IMR-90 (cell line): ENCODE measurements at regions not wholly inside any gene's neighbourhood (a gene's known extent, or its start where the extent isn't known, plus 50 kb on each side); places are given as distances from the start of the nearest gene placed in this dataset.

Experiments used
- ATAC-seq: fragments of 200-7000 bp; cut with Tn5 transposase; 2 replicates; pipeline ENCODE4 v1.9.1; 2020; ENCODE audit warnings: low read depth, mild to moderate bottlenecking, moderate library complexity
- BruUV-seq: library from RNA; stranded (reverse); fragments of 400-500 nt; replicated peaks from 2 replicates; lab custom pipeline; 2021; lab: Mats Ljungman, UMichigan
- CTCF ChIA-PET: fragments of 300-600 bp; formaldehyde crosslinking; extraction: SDS; loops from one replicate; lab custom pipeline; 2021; ENCODE audit warnings: antibody characterized with exemption; lab: Yijun Ruan, JAX
- POLR2A ChIA-PET: fragments of 300-600 bp; sonication (Branson Sonifier 250); formaldehyde crosslinking; loops from one replicate; lab custom pipeline; 2022; ENCODE audit warnings: antibody characterized with exemption; ENCODE audit not compliant: unreplicated experiment; lab: Charles Lee
- DNase-seq: peaks from one replicate; pipeline ENCODE4 v3.0.0; 2013
- H2AFZ ChIP-seq: replicated peaks from 2 replicates; pipeline ENCODE3; 2013; ENCODE audit warnings: low read length, mild to moderate bottlenecking; ENCODE audit not compliant: poor library complexity
- H2AK5ac ChIP-seq: 2 replicates; pipeline ENCODE4 v1.6.1; 2013; ENCODE audit warnings: low read depth, low read length, inconsistent platforms
- H2AK9ac ChIP-seq: replicated peaks from 2 replicates; pipeline ENCODE3; 2013; ENCODE audit warnings: mild to moderate bottlenecking, low read depth, low read length, moderate library complexity; ENCODE audit not compliant: poor library complexity
- H2BK120ac ChIP-seq: 2 replicates; pipeline ENCODE4 v1.6.1; 2013; ENCODE audit warnings: low read depth, low read length, inconsistent platforms
- H2BK15ac ChIP-seq: 3 replicates; pipeline ENCODE4 v1.6.1; 2013; ENCODE audit warnings: low read depth, low read length, inconsistent platforms
- H2BK20ac ChIP-seq: 2 replicates; pipeline ENCODE4 v1.6.1; 2013; ENCODE audit warnings: low read depth, mild to moderate bottlenecking, inconsistent platforms, low read length, moderate library complexity
- H2BK5ac ChIP-seq: 2 replicates; pipeline ENCODE4 v1.6.1; 2013; ENCODE audit warnings: mild to moderate bottlenecking, low read depth, low read length, inconsistent platforms; ENCODE audit not compliant: poor library complexity, severe bottlenecking
- H3K14ac ChIP-seq: replicated peaks from 2 replicates; pipeline ENCODE4 v1.6.1; 2013; ENCODE audit warnings: low read depth, low read length, inconsistent platforms
- H3K18ac ChIP-seq: 2 replicates; pipeline ENCODE4 v1.6.1; 2013; ENCODE audit warnings: low read depth, low read length, control low read depth
- H3K23ac ChIP-seq: 2 replicates; pipeline ENCODE4 v1.6.1; 2013; ENCODE audit warnings: low read depth, low read length, inconsistent platforms
- H3K27ac ChIP-seq: 2 replicates; pipeline ENCODE4 v1.5.1; 2013; ENCODE audit warnings: mild to moderate bottlenecking, control low read depth, low read length; ENCODE audit not compliant: insufficient read depth
- H3K27me3 ChIP-seq: 2 replicates; pipeline ENCODE4 v1.6.1; 2013; ENCODE audit warnings: low read length; ENCODE audit not compliant: control insufficient read depth, insufficient read depth
- H3K36me3 ChIP-seq: 2 replicates; pipeline ENCODE4 v1.6.1; 2013; ENCODE audit warnings: low read length, mixed read lengths; ENCODE audit not compliant: control insufficient read depth, insufficient read depth
- H3K4ac ChIP-seq: 2 replicates; pipeline ENCODE4 v1.6.1; 2013; ENCODE audit warnings: low read depth, low read length, inconsistent platforms
- H3K4me1 ChIP-seq: 2 replicates; pipeline ENCODE4 v1.6.1; 2013; ENCODE audit warnings: low read length, mixed read lengths; ENCODE audit not compliant: control insufficient read depth, insufficient read depth
- H3K4me2 ChIP-seq: 2 replicates; pipeline ENCODE4 v1.6.1; 2013; ENCODE audit warnings: low read depth, mild to moderate bottlenecking, control low read depth, low read length, moderate library complexity
- H3K4me3 ChIP-seq: 2 replicates; pipeline ENCODE4 v1.5.1; 2013; ENCODE audit warnings: low read depth, mild to moderate bottlenecking, control low read depth, low read length, moderate library complexity; ENCODE audit not compliant: insufficient read depth
- H3K56ac ChIP-seq: 2 replicates; pipeline ENCODE4 v1.6.1; 2013; ENCODE audit warnings: low read length, inconsistent platforms; ENCODE audit not compliant: insufficient read depth; ENCODE audit errors: extremely low read depth
- H3K79me1 ChIP-seq, 2 experiments: 2 replicates each; pipeline ENCODE4 v1.6.1; 2013; ENCODE audit warnings: low read length in 2 of 2, inconsistent platforms in 1 of 2, low read depth in 1 of 2
- H3K9ac ChIP-seq: 2 replicates; pipeline ENCODE4 v1.6.1; 2013; ENCODE audit warnings: low read depth, low read length, control low read depth
- H3K9me1 ChIP-seq: 2 replicates; pipeline ENCODE4 v1.6.1; 2013; ENCODE audit warnings: low read length, inconsistent platforms; ENCODE audit not compliant: insufficient read depth
- H3K9me3 ChIP-seq: 2 replicates; pipeline ENCODE4 v1.6.1; 2013; ENCODE audit warnings: low read length; ENCODE audit not compliant: control insufficient read depth, insufficient read depth
- H4K20me1 ChIP-seq: 2 replicates; pipeline ENCODE4 v1.6.1; 2013; ENCODE audit warnings: low read length, inconsistent platforms; ENCODE audit not compliant: insufficient read depth
- H4K5ac ChIP-seq: 2 replicates; pipeline ENCODE4 v1.6.1; 2013; ENCODE audit warnings: mild to moderate bottlenecking, low read depth, low read length, control low read depth
- H4K8ac ChIP-seq, 2 experiments: 2 replicates each; pipeline ENCODE4 v1.6.1; 2013; ENCODE audit warnings: low read depth in 2 of 2, low read length in 2 of 2, control low read depth in 1 of 2, inconsistent platforms in 1 of 2
- H4K91ac ChIP-seq: 2 replicates; pipeline ENCODE4 v1.6.1; 2013; ENCODE audit warnings: low read depth, low read length, inconsistent platforms; ENCODE audit not compliant: insufficient read depth
- CHD1 ChIP-seq: IDR thresholded peaks from 2 replicates; pipeline ENCODE4 v1.6.1; 2012; ENCODE audit warnings: low read depth, low read length, improper control_type of control experiment
- MXI1 ChIP-seq: IDR thresholded peaks from 2 replicates; pipeline ENCODE4 v1.6.1; 2012; ENCODE audit warnings: low read depth, mild to moderate bottlenecking, low read length, moderate library complexity, borderline replicate concordance
- NFE2L2 ChIP-seq: fragments of 150-350 bp; IDR thresholded peaks from 2 replicates; pipeline ENCODE4 v1.6.1; 2016; ENCODE audit warnings: low read depth, mild to moderate bottlenecking, low read length
- RAD21 ChIP-seq: IDR thresholded peaks from 2 replicates; pipeline ENCODE4 v1.6.1; 2012; ENCODE audit warnings: low read length, improper control_type of control experiment
- WGBS, 2 experiments: methylation state at CpG; one replicate each; pipeline versions ENCODE4 v1.1.5 to v1.1.7; 2013; ENCODE audit warnings: missing lambda C conversion rate in 2 of 2; ENCODE audit not compliant: insufficient read length in 1 of 2; ENCODE audit errors: extremely low coverage in 2 of 2; 5-methylcytosine and 5-hydroxymethylcytosine counted together
- dilution Hi-C: fragments of 300-500 bp; cut with HindIII; formaldehyde crosslinking; loops from one replicate; pipeline ENCODE4 v1.14.3; 2018; ENCODE audit warnings: low sequenced_read_pairs; ENCODE audit not compliant: unreplicated experiment
- in situ Hi-C: fragments of 300-500 bp; cut with MboI; formaldehyde crosslinking; loops from 3 replicates; pipeline ENCODE4 v1.14.3; 2019; ENCODE audit warnings: low sequenced_read_pairs, inconsistent platforms, mixed read lengths
- intact Hi-C: fragments of 100-400 bp; cut with micrococcal nuclease; formaldehyde crosslinking; loops from 2 replicates; pipeline ENCODE4 v1.10.0; 2022

- H2AK5ac ChIP-seq = no peak overlapping the region
- BruUV-seq = no TSS peak
- no peak overlapping the region for H2AK9ac ChIP-seq
- no peak overlapping the region for H4K8ac ChIP-seq
- TF ChIP-seq MXI1 = no peak
- TF ChIP-seq CHD1 = no peak
- TF ChIP-seq NFE2L2 = no peak
- TF ChIP-seq RAD21 = no peak
- intact Hi-C loops = no loop called here
- H3K27me3 ChIP-seq = no peaks in the 10 kb centered on the region
- ChIA-PET POLR2A (no interaction called here), CTCF (no interaction called here)
- no peak overlapping the region for H2BK5ac ChIP-seq
- no peak overlapping the region for H3K27ac ChIP-seq
- no peak overlapping the region for H3K56ac ChIP-seq
- no peak overlapping the region for H2AFZ ChIP-seq
- no peak overlapping the region for H2BK120ac ChIP-seq
- H3K36me3 ChIP-seq = no peaks in the 10 kb centered on the region
- no peaks in the 10 kb centered on the region for H3K9me1 ChIP-seq
- H2BK20ac ChIP-seq = no peak overlapping the region
- H3K4ac ChIP-seq = no peak overlapping the region
- DNase-seq = no peak
- H3K23ac ChIP-seq = no peak overlapping the region
- peaks cover 4% of the 10 kb centered on the region for H3K9me3 ChIP-seq
- WGBS, 2 experiments = no CpG with 5 or more reads among the region's 1 CpG
- no peak overlapping the region for H3K9ac ChIP-seq
- no peak overlapping the region for H4K5ac ChIP-seq
- H3K4me1 ChIP-seq = no peaks in the 10 kb centered on the region
- no peaks in the 10 kb centered on the region for H3K79me1 ChIP-seq
- no peak for ATAC-seq
- dilution Hi-C loops = no loop called here
- in situ Hi-C loops = no loop called here
- H4K20me1 ChIP-seq = no peaks in the 10 kb centered on the region
- H4K91ac ChIP-seq = no peak overlapping the region
- H2BK15ac ChIP-seq = no peak overlapping the region
- no peak overlapping the region for H3K14ac ChIP-seq
- H3K4me2 ChIP-seq = no peak overlapping the region
- no peak overlapping the region for H3K4me3 ChIP-seq
- no peak overlapping the region for H3K18ac ChIP-seq
Measured at GRCh38 chr5:27451377-27451776, 413.0 kb upstream of the CDH9 start.
